CD14-positive monocyte (primary cell): ENCODE measurements at regions not wholly inside any gene's neighbourhood (a gene's known extent, or its start where the extent isn't known, plus 50 kb on each side); places are given as distances from the start of the nearest gene placed in this dataset.

ENCODE experiments used
- DNase-seq, 3 donors: peaks; one replicate each; pipeline ENCODE4 v3.0.0-alpha.2; 2011 to 2022
- H2AFZ ChIP-seq: 2 replicates; pipeline ENCODE4 v1.6.0; 2012; ENCODE audit warnings: mild to moderate bottlenecking, low read depth, low read length, inconsistent platforms; ENCODE audit not compliant: insufficient read depth, poor library complexity, severe bottlenecking
- H3K27ac ChIP-seq, 2 donors: 1 replicate in 1 of 2; 2 replicates in 1 of 2; pipeline ENCODE4 v1.5.1; 2012 to 2013; ENCODE audit warnings: low read length in 2 of 2, control low read depth in 1 of 2, inconsistent platforms in 1 of 2, low read depth in 1 of 2, mild to moderate bottlenecking in 1 of 2
- H3K27me3 ChIP-seq, 2 donors: one replicate each; pipeline versions ENCODE4 v1.6.0 to v1.6.1; 2011 to 2013; ENCODE audit warnings: low read length in 2 of 2; ENCODE audit not compliant: control insufficient read depth in 2 of 2, insufficient read depth in 2 of 2
- H3K36me3 ChIP-seq, 2 donors: replicated peaks in 1 of 2; 1 replicate in 1 of 2; 2 replicates in 1 of 2; pipeline versions ENCODE4 v1.5.1 to v1.6.1; 2012 to 2013; ENCODE audit warnings: low read length in 2 of 2, control low read depth in 1 of 2, inconsistent platforms in 1 of 2, mild to moderate bottlenecking in 1 of 2; ENCODE audit not compliant: insufficient read depth in 2 of 2, control insufficient read depth in 1 of 2
- H3K4me1 ChIP-seq, 2 donors: 1 replicate in 1 of 2; 2 replicates in 1 of 2; pipeline versions ENCODE4 v1.5.1 to v1.6.1; 2012 to 2013; ENCODE audit warnings: low read length in 2 of 2, control low read depth in 1 of 2, inconsistent platforms in 1 of 2, mild to moderate bottlenecking in 1 of 2, moderate library complexity in 1 of 2; ENCODE audit not compliant: insufficient read depth in 2 of 2, control insufficient read depth in 1 of 2
- H3K4me2 ChIP-seq: replicated peaks from 2 replicates; pipeline ENCODE3; 2012; ENCODE audit warnings: low read length, moderate library complexity, mild to moderate bottlenecking; ENCODE audit not compliant: poor library complexity, severe bottlenecking; ENCODE audit errors: extremely low read depth
- H3K4me3 ChIP-seq, 3 experiments: fragments of 200-600 bp in 1 of 3; sonication (generic) in 1 of 3; replicated peaks in 1 of 3; 1 replicate in 2 of 3; 2 replicates in 1 of 3; pipeline ENCODE4 v1.5.1; 2011 to 2013; ENCODE audit warnings: low read length in 3 of 3, mild to moderate bottlenecking in 3 of 3, control low read depth in 2 of 3, low read depth in 2 of 3, inconsistent platforms in 1 of 3, moderate library complexity in 1 of 3
- H3K79me2 ChIP-seq: 2 replicates; pipeline ENCODE4 v1.6.0; 2012; ENCODE audit warnings: mild to moderate bottlenecking, control low read depth, inconsistent platforms, low read length, moderate library complexity; ENCODE audit not compliant: insufficient read depth
- H3K9ac ChIP-seq: 2 replicates; pipeline ENCODE4 v1.6.0; 2017; ENCODE audit warnings: low read length, mild to moderate bottlenecking; ENCODE audit not compliant: insufficient read depth, poor library complexity, severe bottlenecking
- H3K9me3 ChIP-seq, 2 donors: replicated peaks in 1 of 2; 1 replicate in 1 of 2; 2 replicates in 1 of 2; pipeline versions ENCODE4 v1.5.1 to v1.6.1; 2012 to 2013; ENCODE audit warnings: low read length in 2 of 2, control low read depth in 1 of 2; ENCODE audit not compliant: control insufficient read depth in 1 of 2, insufficient read depth in 1 of 2
- H4K20me1 ChIP-seq: 2 replicates; pipeline ENCODE4 v1.6.0; 2012; ENCODE audit warnings: mild to moderate bottlenecking, low read length, control low read depth, moderate library complexity; ENCODE audit not compliant: insufficient read depth
- H3K27ac Mint-ChIP-seq, 7 donors: one replicate each; pipeline ENCODE4 v1.8.0; 2020; ENCODE audit warnings: mild to moderate bottlenecking in 7 of 7, mixed read lengths in 7 of 7, moderate library complexity in 6 of 7, inconsistent platforms in 2 of 7
- H3K27me3 Mint-ChIP-seq, 3 donors: one replicate each; pipeline ENCODE4 v1.8.0; 2021 to 2022; ENCODE audit warnings: low read depth in 3 of 3, mild to moderate bottlenecking in 3 of 3, mixed read lengths in 3 of 3, moderate library complexity in 3 of 3, inconsistent platforms in 1 of 3
- H3K36me3 Mint-ChIP-seq, 2 donors: one replicate each; pipeline ENCODE4 v1.8.0; 2020; ENCODE audit warnings: mixed read lengths in 2 of 2, inconsistent platforms in 1 of 2, mild to moderate bottlenecking in 1 of 2
- H3K4me1 Mint-ChIP-seq: one replicate; pipeline ENCODE4 v1.8.0; 2020; ENCODE audit warnings: mild to moderate bottlenecking, mixed read lengths
- H3K4me3 Mint-ChIP-seq, 2 donors: one replicate each; pipeline ENCODE4 v1.8.0; 2020; ENCODE audit warnings: mild to moderate bottlenecking in 2 of 2, mixed read lengths in 2 of 2, moderate library complexity in 1 of 2
- H3K9me3 Mint-ChIP-seq, 7 donors: one replicate each; pipeline ENCODE4 v1.8.0; 2020 to 2022; ENCODE audit warnings: mixed read lengths in 7 of 7, mild to moderate bottlenecking in 6 of 7, moderate library complexity in 6 of 7, inconsistent platforms in 2 of 7
- CTCF ChIP-seq: fragments of 200-600 bp; IDR thresholded peaks from one replicate; pipeline ENCODE4 v1.8.0; 2022; ENCODE audit warnings: antibody characterized with exemption, mild to moderate bottlenecking
- WGBS: methylation state at CpG from one replicate; pipeline ENCODE4 v1.1.5; 2013; ENCODE audit warnings: missing lambda C conversion rate; ENCODE audit not compliant: insufficient coverage; 5-methylcytosine and 5-hydroxymethylcytosine counted together
- intact Hi-C, 2 donors: fragments of 100-400 bp; cut with micrococcal nuclease; formaldehyde crosslinking; loops; one replicate each; pipeline versions ENCODE4 v1.15.0 to v1.15.1; 2023

- TF ChIP-seq CTCF: no peak
- Histone ChIP-seq H3K9me3 (no peaks in the 10 kb centered on the region), H3K4me2 (no peak overlapping the region), H3K79me2 (no peaks in the 10 kb centered on the region), H3K9ac (no peak overlapping the region), H3K36me3 (no peaks in the 10 kb centered on the region), H3K27me3 (no peaks in the 10 kb centered on the region), H3K4me1 (no peaks in the 10 kb centered on the region), H3K27ac (no peak overlapping the region), H2AFZ (no peak overlapping the region), H3K4me3 (no peak overlapping the region), H4K20me1 (no peaks in the 10 kb centered on the region)
- H3K4me1 Mint-ChIP-seq: no peaks in the 10 kb centered on the region
- 58% methylated on average over 3 of the region's 5 CpGs for WGBS
- H3K27ac Mint-ChIP-seq: no peak overlapping the region
- no peaks in the 10 kb centered on the region for H3K27me3 Mint-ChIP-seq
- H3K4me3 Mint-ChIP-seq: no peak overlapping the region
- H3K9me3 Mint-ChIP-seq: peaks cover 0 to 3% (median 0%) of the 10 kb centered on the region in 7 donors
- intact Hi-C loops: no loop called here
- no peaks in the 10 kb centered on the region for H3K36me3 Mint-ChIP-seq
- no peak for DNase-seq
These were observed 237.6 kb upstream of the HAND2 start for GRCh38 chr4:173767650-173768049.

DNA sequence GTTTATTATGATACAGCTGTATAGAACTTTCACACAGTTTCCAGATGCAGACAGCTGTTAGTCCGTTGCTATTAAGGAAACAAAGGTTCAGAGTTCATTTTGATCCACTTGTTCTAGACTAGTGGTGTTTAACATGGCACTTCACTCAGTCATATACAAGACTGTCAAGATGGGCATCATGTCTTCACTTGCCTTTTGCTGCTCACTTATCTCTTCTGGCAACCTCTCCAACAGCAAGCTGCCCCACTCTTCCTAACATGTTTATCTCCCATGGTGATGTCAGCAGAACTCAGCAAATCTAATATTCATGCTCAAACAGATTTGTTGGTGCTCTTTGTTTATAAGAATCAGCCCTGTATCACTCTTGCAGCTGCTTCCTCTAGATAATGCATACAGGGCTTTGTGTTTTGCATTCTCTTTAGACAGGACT, 236.2 kb upstream of the HAND2 start:
- no peak overlapping the region for H3K27ac ChIP-seq
- no peak overlapping the region for H3K4me3 Mint-ChIP-seq

More for the DNA sequence above, 236.2 kb upstream of the HAND2 start:
- H3K9ac ChIP-seq: no peak overlapping the region
- Mint-ChIP-seq H3K27me3 (peaks cover 0 to 2% (median 0%) of the 10 kb centered on the region in 3 donors), H3K36me3 (no peaks in the 10 kb centered on the region), H3K9me3 (peaks cover 0 to 3% (median 0%) of the 10 kb centered on the region in 7 donors), H3K4me1 (no peaks in the 10 kb centered on the region), H3K27ac (no peak overlapping the region)
- H3K4me1 ChIP-seq: no peaks in the 10 kb centered on the region
- no peaks in the 10 kb centered on the region for H3K36me3 ChIP-seq
- no peaks in the 10 kb centered on the region for H3K79me2 ChIP-seq
- WGBS: no CpG with 5 or more reads among the region's 1 CpG
- no peak overlapping the region for H3K4me2 ChIP-seq
- H3K9me3 ChIP-seq: no peaks in the 10 kb centered on the region
- intact Hi-C loops: no loop called here
- H3K27me3 ChIP-seq: no peaks in the 10 kb centered on the region
- no peaks in the 10 kb centered on the region for H4K20me1 ChIP-seq
- no peak for DNase-seq
- H2AFZ ChIP-seq: no peak overlapping the region
- no peak for TF ChIP-seq CTCF
- no peak overlapping the region for H3K4me3 ChIP-seq
